ENCODE measurements at regions not wholly inside any gene's neighbourhood (a gene's known extent, or its start where the extent isn't known, plus 50 kb on each side); places are given as distances from the start of the nearest gene placed in this dataset.

DNA sequence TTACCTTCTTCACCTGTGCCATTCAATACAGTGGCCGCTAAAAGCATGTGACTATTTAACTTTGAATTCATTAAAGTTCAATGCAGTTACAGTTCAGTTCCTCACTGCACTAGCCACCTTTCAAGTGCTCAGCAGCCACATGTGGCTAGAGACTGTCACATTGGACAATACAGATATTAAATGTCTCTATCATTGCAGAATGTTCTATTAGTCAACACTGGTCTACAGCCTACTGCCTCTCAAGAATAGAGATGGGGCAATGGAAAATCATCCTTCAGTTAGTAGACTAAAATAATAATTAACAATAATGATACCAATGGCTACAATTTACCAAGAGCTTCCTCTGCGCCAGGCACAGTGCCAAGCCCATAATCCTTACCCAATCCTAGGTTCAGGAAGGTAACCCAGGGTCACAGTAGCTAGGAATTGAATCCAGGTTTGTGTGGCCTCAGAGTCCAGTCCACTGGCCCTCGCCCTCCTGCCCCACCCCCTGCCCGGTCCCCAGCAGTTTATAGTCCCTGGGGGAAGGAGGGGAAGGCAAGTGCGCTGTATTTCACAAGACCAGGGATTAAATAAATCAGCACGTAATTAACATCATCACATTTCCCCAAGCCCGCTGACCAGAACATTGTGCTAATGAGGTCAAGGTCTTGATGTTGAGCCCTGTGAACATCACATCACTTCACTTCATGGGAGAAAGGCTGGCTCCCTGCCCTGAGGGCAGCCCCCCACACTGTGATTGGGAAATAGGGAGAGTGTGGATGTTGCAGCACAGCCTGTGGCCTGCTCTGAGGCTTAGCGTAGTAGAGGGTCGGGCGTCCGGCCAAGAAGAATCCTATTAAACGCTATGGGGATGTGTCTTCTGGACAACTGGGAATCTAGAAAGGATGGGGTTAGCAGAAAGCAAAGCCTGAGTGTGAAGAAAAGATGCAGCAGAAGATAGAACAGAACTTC, 147.2 kb downstream of the VEGFA start (continued):
- TF ChIP-seq EHMT2 (IDR thresholded peaks at IDR 0.05; ENCODE audit: borderline replicate concordance, low read depth, low read length) = no peak; the same call in 1 of the 2 replicates
- TF ChIP-seq STAG1 (CRISPR knock-in tag; IDR thresholded peaks at IDR 0.05) = peak; percentile 28; the same call in 1 of the 2 replicates
- TF ChIP-seq, protein P1, sequence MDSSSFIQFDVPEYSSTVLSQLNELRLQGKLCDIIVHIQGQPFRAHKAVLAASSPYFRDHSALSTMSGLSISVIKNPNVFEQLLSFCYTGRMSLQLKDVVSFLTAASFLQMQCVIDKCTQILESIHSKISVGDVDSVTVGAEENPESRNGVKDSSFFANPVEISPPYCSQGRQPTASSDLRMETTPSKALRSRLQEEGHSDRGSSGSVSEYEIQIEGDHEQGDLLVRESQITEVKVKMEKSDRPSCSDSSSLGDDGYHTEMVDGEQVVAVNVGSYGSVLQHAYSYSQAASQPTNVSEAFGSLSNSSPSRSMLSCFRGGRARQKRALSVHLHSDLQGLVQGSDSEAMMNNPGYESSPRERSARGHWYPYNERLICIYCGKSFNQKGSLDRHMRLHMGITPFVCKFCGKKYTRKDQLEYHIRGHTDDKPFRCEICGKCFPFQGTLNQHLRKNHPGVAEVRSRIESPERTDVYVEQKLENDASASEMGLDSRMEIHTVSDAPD (CRISPR knock-in tag; IDR thresholded peaks at IDR 0.05) = peak; percentile 97; the same call in 1 of the 2 replicates
- TF ChIP-seq, protein P2, sequence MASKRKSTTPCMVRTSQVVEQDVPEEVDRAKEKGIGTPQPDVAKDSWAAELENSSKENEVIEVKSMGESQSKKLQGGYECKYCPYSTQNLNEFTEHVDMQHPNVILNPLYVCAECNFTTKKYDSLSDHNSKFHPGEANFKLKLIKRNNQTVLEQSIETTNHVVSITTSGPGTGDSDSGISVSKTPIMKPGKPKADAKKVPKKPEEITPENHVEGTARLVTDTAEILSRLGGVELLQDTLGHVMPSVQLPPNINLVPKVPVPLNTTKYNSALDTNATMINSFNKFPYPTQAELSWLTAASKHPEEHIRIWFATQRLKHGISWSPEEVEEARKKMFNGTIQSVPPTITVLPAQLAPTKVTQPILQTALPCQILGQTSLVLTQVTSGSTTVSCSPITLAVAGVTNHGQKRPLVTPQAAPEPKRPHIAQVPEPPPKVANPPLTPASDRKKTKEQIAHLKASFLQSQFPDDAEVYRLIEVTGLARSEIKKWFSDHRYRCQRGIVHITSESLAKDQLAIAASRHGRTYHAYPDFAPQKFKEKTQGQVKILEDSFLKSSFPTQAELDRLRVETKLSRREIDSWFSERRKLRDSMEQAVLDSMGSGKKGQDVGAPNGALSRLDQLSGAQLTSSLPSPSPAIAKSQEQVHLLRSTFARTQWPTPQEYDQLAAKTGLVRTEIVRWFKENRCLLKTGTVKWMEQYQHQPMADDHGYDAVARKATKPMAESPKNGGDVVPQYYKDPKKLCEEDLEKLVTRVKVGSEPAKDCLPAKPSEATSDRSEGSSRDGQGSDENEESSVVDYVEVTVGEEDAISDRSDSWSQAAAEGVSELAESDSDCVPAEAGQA (IDR thresholded peaks at IDR 0.05; ENCODE audit: low read depth) = no peak
- TF ChIP-seq, protein P2 (CRISPR knock-in tag; IDR thresholded peaks at IDR 0.05; ENCODE audit: borderline replicate concordance) = no peak
- TF ChIP-seq, protein P3, sequence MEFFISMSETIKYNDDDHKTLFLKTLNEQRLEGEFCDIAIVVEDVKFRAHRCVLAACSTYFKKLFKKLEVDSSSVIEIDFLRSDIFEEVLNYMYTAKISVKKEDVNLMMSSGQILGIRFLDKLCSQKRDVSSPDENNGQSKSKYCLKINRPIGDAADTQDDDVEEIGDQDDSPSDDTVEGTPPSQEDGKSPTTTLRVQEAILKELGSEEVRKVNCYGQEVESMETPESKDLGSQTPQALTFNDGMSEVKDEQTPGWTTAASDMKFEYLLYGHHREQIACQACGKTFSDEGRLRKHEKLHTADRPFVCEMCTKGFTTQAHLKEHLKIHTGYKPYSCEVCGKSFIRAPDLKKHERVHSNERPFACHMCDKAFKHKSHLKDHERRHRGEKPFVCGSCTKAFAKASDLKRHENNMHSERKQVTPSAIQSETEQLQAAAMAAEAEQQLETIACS (CRISPR knock-in tag; IDR thresholded peaks at IDR 0.05) = no peak
- TF ChIP-seq, protein P4, sequence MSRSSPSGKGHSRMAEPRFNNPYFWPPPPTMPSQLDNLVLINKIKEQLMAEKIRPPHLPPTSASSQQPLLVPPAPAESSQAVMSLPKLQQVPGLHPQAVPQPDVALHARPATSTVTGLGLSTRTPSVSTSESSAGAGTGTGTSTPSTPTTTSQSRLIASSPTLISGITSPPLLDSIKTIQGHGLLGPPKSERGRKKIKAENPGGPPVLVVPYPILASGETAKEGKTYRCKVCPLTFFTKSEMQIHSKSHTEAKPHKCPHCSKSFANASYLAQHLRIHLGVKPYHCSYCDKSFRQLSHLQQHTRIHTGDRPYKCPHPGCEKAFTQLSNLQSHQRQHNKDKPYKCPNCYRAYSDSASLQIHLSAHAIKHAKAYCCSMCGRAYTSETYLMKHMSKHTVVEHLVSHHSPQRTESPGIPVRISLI (CRISPR knock-in tag; IDR thresholded peaks at IDR 0.05; ENCODE audit: borderline replicate concordance) = 0 out of 2 replicates have a peak, but pooled peaks have one; percentile 56
- TF ChIP-seq HHEX (CRISPR knock-in tag; IDR thresholded peaks at IDR 0.05) = peak; percentile 12; the same call in 1 of the 2 replicates
- TF ChIP-seq GFI1 (CRISPR knock-in tag; IDR thresholded peaks at IDR 0.05; ENCODE audit: borderline replicate concordance) = peak; percentile 92
- TF ChIP-seq PRPF4 (IDR thresholded peaks at IDR 0.05; ENCODE audit: low read depth, low read length, poor library complexity, severe bottlenecking) = peak; percentile 78
- TF ChIP-seq MAF1 (CRISPR knock-in tag; IDR thresholded peaks at IDR 0.05; ENCODE audit: borderline replicate concordance) = no peak
- TF ChIP-seq HOXD1 (CRISPR knock-in tag; IDR thresholded peaks at IDR 0.05) = peak; percentile 77; the same call in 1 of the 2 replicates
- TF ChIP-seq TEAD2 (CRISPR knock-in tag; IDR thresholded peaks at IDR 0.05) = no peak
- TF ChIP-seq SAP130 (CRISPR knock-in tag; IDR thresholded peaks at IDR 0.05; ENCODE audit: low read depth) = peak; percentile 77
